ENCODE measurements at regions not wholly inside any gene's neighbourhood (a gene's known extent, or its start where the extent isn't known, plus 50 kb on each side); places are given as distances from the start of the nearest gene placed in this dataset.

- intact Hi-C loops (cut with micrococcal nuclease; ENCODE audit: unreplicated experiment), result loop anchor here (10.0 kb wide), 1 partner anchor 142 kb away; no protein-coding TSS in a partner anchor
- Mint-ChIP-seq H3K4me1 (ENCODE audit: low read depth, unreplicated experiment) (no peaks in the 10 kb centered on the region), H3K4me3 (ENCODE audit: low read depth, unreplicated experiment) (no peak overlapping the region), H3K36me3 (ENCODE audit: insufficient read depth, unreplicated experiment) (no peaks in the 10 kb centered on the region), H3K27ac (ENCODE audit: unreplicated experiment) (no peak overlapping the region), H3K27me3 (ENCODE audit: unreplicated experiment) (no peaks in the 10 kb centered on the region), H3K9me3 (ENCODE audit: low read depth, unreplicated experiment) (no peaks in the 10 kb centered on the region)
- DNase-seq, result no peak
- CTCF ChIA-PET, result interaction anchor here (1.5 kb wide), 1 partner anchor 269 kb away, joined by 6 read pairs; no protein-coding TSS in a partner anchor
- no peak for TF ChIP-seq CTCF (IDR thresholded peaks at IDR 0.05; ENCODE audit: unreplicated experiment)
- BruUV-seq (replicated peaks), result no TSS peak
Measured at GRCh38 chr10:88116971-88117626, 253.7 kb downstream of the PTEN start.

- Mint-ChIP-seq H3K4me3 (ENCODE audit: low read depth, unreplicated experiment) (no peak overlapping the region), H3K9me3 (ENCODE audit: low read depth, unreplicated experiment) (no peaks in the 10 kb centered on the region), H3K27ac (ENCODE audit: unreplicated experiment) (no peak overlapping the region), H3K36me3 (ENCODE audit: insufficient read depth, unreplicated experiment) (no peaks in the 10 kb centered on the region), H3K4me1 (ENCODE audit: low read depth, unreplicated experiment) (no peaks in the 10 kb centered on the region), H3K27me3 (ENCODE audit: unreplicated experiment) (no peaks in the 10 kb centered on the region)
- CTCF ChIA-PET, result interaction anchor here (0.6 to 1.5 kb wide), 2 partner anchors 179 to 268 kb away, joined by 4 to 6 read pairs; no protein-coding TSS in a partner anchor
- TF ChIP-seq CTCF (IDR thresholded peaks at IDR 0.05; ENCODE audit: unreplicated experiment), result no peak
- no TSS peak for BruUV-seq (replicated peaks)
- intact Hi-C loops (cut with micrococcal nuclease; ENCODE audit: unreplicated experiment), result loop anchor here (10.0 kb wide), 1 partner anchor 143 kb away; no protein-coding TSS in a partner anchor
- no peak for DNase-seq
Measured at GRCh38 chr10:88117869-88118632, 254.6 kb downstream of the PTEN start.

- BruUV-seq (replicated peaks), result no TSS peak
- CTCF ChIA-PET, result interaction anchor here (0.6 to 1.5 kb wide), 2 partner anchors 180 to 268 kb away, joined by 4 to 6 read pairs; no protein-coding TSS in a partner anchor
Measured at GRCh38 chr10:88118729-88119128, 255.3 kb downstream of the PTEN start.

GRCh38 chr10:88119160-88119559 is 255.7 kb downstream of the PTEN start:
- no peak for DNase-seq
- Mint-ChIP-seq H3K9me3 (ENCODE audit: low read depth, unreplicated experiment) (no peaks in the 10 kb centered on the region), H3K4me1 (ENCODE audit: low read depth, unreplicated experiment) (no peaks in the 10 kb centered on the region), H3K27ac (ENCODE audit: unreplicated experiment) (no peak overlapping the region), H3K36me3 (ENCODE audit: insufficient read depth, unreplicated experiment) (no peaks in the 10 kb centered on the region), H3K4me3 (ENCODE audit: low read depth, unreplicated experiment) (no peak overlapping the region), H3K27me3 (ENCODE audit: unreplicated experiment) (no peaks in the 10 kb centered on the region)
- intact Hi-C loops (cut with micrococcal nuclease; ENCODE audit: unreplicated experiment), result loop anchor here (10.0 kb wide), 1 partner anchor 144 kb away; no protein-coding TSS in a partner anchor
- BruUV-seq (replicated peaks), result no TSS peak
- CTCF ChIA-PET, result no interaction called here
- no peak for TF ChIP-seq CTCF (IDR thresholded peaks at IDR 0.05; ENCODE audit: unreplicated experiment)

More at GRCh38 chr10:88118729-88119128, 255.3 kb downstream of the PTEN start:
- no peak for DNase-seq
- no peak overlapping the region for H3K27ac Mint-ChIP-seq (ENCODE audit: unreplicated experiment)
- H3K9me3 Mint-ChIP-seq (ENCODE audit: low read depth, unreplicated experiment), result no peaks in the 10 kb centered on the region
- no peaks in the 10 kb centered on the region for H3K36me3 Mint-ChIP-seq (ENCODE audit: insufficient read depth, unreplicated experiment)
- H3K4me1 Mint-ChIP-seq (ENCODE audit: low read depth, unreplicated experiment), result no peaks in the 10 kb centered on the region
- no peak for TF ChIP-seq CTCF (IDR thresholded peaks at IDR 0.05; ENCODE audit: unreplicated experiment)
- no peaks in the 10 kb centered on the region for H3K27me3 Mint-ChIP-seq (ENCODE audit: unreplicated experiment)
- H3K4me3 Mint-ChIP-seq (ENCODE audit: low read depth, unreplicated experiment), result no peak overlapping the region
- intact Hi-C loops (cut with micrococcal nuclease; ENCODE audit: unreplicated experiment), result loop anchor here (10.0 kb wide), 1 partner anchor 144 kb away; no protein-coding TSS in a partner anchor

All from Calu3 (cell line).